CD4-positive, alpha-beta T cell treated with Interleukin-17A for 4 hours (primary cell): ENCODE measurements at regions not wholly inside any gene's neighbourhood (a gene's known extent, or its start where the extent isn't known, plus 50 kb on each side); places are given as distances from the start of the nearest gene placed in this dataset.
A peak's percentile ranks its signal among the peaks of the same experiment; 100 is the strongest.
"Not testable (repeated sequence)": the region's sequence is repeated elsewhere in the genome, so short reads cannot be mapped to it uniquely, and the experiment has no call there.

Experiments used
- DNase-seq: peaks from one replicate; pipeline ENCODE4 v3.0.0-alpha.2; 2020; ENCODE audit warnings: mixed read lengths

DNA sequence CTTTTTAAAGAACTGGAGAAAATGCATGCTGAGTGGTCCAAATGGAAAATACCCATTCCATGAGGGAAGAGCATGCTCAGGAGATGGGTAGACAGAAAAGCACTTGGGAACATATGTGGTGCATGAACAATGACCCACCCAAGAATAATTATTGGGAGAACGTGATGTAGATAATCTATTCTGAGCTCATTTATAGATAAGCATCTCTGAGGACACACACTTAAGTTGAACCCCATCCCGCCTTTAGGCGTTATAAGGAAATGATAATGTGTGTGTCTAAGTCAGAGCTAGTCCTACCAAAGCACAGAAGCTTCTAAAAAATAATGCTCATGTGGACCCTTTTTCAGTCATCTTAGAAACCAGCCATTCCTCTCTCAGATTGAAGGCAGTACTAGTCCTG lies 189.9 kb downstream of the KTN1 start:
- DNase-seq, result no peak

GRCh38 chr14:55771242-55771981 lies 191.4 kb downstream of the KTN1 start:
- DNase-seq, result no peak

GRCh38 chr14:55772486-55772885 lies 192.5 kb downstream of the KTN1 start:
- no peak for DNase-seq

DNA sequence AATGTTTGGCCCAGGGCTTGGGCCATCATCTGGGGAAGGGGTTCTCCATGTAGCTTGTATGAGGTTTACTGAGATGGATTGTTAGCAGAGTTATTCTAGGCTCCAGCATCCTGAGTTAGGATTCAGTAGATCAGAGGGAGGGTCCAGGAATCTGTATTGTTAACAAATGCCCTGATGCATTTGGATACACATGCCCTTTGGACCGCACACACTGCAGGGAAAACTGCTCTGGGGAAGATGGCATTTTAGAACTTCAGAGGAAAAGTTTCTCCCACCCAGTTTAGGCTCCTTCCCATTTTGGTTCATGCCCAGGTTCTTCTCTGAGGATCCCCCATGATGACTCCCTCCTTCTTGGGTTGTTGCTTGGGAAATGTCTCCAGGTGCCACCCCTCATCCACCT lies 193.3 kb downstream of the KTN1 start:
- no peak for DNase-seq

- DNase-seq, result no peak
Observed at GRCh38 chr14:55773984-55774545, 194.1 kb downstream of the KTN1 start.

DNA sequence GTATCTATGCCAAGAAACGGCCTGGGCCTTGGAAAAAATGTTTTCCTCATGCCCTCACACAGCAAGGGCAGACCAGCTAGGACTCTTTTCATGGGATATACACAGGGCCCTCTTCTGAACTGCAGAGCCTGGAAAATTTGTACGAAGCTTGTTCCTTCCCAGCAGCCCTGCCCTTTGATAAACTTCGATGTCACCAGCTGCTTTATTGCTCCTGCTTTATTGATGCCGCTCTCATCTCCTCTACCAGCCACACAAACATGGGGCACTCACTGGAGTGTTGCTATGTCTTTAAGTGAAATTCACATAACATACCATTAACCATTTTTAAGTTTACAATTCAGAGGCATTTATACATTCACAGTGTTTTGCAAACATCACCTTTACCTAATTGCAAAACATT lies 197.9 kb downstream of the KTN1 start:
- no peak for DNase-seq

DNA sequence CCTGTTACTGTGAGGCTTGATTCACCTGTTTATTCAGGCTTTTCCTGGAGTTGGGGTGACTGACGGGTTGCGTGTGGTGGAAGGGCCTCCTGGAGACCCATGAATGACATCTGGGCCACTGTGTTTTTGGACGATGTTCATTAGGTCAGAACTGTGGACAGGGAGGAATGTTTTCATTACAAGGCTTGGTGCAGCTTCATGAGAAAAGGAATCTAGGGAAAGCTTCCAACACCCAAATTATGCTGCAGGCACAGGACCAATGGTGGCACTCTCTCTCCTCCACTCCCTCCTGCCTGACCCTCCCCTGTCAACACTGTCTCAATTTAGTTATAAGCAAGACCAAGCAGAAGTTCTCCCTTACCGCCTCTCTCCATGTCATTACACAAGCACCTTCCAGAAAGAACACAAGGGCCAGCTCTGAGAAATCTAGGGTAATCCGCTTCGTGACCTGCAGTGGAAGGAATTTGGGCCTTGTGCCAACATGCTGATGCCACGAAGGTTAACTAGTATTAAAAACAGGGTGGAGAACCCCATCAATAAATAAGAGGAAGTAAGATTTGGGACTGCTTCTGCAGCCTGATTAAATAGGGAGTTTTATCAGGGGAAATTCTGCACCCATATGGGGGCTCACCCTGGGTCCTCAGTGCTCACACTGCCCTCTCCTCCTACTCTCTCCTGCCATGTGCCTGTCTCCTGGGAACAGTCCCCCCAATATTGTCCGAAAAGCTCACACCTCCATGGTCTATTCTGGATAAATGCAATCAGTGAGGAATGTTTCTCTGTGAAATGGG lies 200.3 kb downstream of the KTN1 start:
- DNase-seq, result no peak

DNA sequence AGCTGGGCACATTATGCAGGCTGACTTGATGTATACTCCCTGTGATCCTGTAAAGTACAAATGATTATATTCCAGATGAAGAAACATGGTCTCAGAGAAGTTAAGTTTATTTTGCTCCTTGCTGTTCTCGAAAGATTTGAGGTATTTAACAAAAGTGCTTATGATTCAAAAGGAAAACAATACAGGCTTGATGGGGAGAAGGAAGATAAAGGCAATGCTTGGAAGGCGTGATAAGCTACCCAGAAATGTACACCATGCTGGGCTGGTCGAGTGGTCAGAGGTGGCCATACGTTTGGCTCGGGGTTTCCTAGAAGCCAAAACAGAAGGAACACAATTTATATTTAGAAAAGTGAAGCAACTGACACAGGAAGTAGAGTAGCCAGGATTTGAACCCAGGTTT lies 201.0 kb downstream of the KTN1 start:
- no peak for DNase-seq

DNA sequence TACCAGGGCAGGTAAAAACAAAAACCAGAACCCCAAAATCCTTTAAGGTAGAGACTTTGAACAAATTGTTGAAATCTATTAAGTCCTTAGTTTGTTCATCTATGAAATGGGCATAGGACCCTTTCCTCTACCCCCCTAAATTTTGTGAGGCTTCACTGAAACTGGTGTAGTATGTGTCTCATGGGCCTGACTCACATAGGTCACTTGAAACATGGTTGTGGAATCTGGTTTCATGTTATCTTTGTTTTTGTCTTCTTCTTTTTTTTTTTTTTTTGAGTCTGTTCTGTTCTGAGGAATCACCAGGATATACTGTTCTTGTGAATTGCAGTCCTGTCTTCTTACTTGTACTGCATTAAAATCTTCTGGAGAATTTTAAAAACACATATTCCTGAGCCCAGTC lies 202.2 kb downstream of the KTN1 start:
- no peak for DNase-seq

DNA sequence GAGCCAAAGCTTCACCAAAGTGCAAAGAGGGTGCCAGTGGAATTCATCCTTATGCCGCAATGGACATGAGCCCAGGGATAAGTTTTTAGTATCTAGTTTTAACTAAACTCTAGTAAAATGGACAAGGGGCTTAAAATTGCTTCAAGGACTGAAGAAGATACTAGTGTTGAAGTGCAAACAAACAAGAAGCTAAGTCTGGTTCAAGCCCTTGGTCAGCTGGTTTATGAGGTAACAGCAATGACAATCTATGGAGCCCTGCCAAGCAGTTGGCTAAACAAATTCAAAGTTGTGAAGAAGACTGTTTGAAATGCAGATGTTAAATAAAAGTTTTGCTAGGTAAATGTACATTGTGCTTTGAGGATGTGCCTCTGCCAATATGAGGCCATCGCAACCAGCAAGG lies 209.4 kb downstream of the KTN1 start:
- no peak for DNase-seq

DNA sequence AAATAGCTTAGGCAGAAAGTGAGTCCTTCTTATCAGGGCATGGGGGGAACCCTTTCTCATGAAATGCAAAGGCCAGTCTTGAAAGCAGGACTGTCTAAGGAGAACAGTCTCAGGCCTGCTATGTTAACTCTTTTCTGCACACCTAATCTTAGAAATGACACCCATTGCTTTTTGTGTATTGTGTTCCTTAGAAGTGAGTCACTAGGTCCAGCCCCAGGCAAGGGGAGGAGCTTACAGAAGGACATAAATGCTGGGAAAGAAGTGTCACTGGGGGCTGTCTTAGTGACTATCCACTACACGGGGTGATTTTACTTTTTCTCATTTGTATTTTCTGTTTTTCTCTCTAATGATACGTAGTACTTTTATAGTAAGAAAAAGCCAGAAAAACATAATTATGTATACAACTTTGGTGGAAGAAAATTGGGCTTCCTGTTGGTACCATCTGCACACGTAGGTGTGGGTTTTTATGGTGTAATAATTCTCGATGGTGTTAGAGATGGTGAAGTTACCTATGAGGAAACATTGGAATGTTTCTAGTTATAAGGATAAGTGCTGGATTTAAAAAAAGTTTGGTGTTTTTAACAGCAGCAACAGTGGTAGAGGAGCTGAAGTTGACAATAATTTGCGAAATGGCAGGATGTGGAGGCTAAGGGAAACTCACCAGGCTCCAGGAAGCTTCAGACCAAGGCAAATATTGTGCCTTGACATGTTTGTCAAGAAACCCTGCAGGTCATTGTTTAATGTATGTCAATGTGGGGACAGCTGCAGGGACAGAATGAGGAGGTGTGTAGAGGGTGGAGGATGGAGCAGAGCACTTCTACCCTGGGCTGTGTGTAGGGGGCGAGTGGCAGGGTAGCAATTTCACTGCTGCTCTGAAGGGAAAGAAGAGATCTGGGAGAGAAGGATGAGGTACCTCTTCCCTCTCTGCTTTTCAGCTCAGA lies 214.9 kb downstream of the KTN1 start:
- no peak for DNase-seq

DNA sequence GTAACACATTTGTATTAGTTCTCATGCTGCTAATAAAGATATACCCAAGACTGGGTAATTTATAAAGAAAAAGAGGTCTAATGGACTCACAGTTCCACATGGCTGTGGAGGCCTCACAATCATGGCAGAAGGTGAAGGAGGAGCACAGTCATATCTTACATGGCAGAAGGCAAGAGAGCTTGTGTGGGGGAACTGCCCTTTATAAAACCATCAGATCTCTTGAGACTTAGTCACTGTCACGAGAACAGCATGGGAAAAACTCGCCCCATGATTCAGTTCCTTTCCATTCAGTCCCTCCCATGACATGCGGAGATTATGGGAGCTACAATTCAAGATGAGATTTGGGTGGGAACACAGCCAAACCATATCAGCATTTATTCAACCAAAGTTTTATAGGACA lies 216.5 kb downstream of the KTN1 start:
- DNase-seq, result not testable (repeated sequence)

- no peak for DNase-seq
Observed at GRCh38 chr14:55798406-55798805, 218.4 kb downstream of the KTN1 start.

GRCh38 chr14:55799508-55800095 lies 219.6 kb downstream of the KTN1 start:
- no peak for DNase-seq

DNA sequence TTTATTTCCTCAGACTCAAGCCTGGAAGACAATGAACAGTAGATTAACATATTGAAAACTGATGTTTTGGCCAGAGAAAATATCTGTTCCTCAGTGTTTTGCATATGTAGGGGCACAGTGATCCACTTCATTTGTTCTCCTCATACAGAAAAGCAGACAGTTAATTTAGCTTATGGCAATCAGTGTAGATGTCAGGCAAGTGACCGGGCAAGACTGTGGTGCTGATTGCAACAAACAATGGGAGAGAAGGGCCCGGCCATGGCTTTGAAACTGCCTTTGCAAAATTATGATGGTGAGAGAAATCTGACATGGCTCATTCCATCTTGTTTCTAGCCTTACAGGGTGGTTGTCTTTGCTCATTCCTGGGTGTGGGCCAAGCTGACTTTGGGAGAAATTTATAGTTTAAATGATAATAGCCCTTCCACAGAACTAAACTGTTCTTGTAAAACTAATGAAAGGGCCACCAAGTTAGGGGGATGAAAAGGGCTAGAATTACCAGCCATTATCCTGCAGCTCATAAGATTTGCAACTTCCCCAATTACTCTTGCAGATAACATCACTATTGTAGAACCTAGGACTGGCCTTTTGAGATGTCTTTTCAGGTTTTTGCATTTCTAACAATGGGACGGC lies 220.3 kb downstream of the KTN1 start:
- no peak for DNase-seq

GRCh38 chr14:55801121-55801520 lies 221.1 kb downstream of the KTN1 start:
- no peak for DNase-seq

DNA sequence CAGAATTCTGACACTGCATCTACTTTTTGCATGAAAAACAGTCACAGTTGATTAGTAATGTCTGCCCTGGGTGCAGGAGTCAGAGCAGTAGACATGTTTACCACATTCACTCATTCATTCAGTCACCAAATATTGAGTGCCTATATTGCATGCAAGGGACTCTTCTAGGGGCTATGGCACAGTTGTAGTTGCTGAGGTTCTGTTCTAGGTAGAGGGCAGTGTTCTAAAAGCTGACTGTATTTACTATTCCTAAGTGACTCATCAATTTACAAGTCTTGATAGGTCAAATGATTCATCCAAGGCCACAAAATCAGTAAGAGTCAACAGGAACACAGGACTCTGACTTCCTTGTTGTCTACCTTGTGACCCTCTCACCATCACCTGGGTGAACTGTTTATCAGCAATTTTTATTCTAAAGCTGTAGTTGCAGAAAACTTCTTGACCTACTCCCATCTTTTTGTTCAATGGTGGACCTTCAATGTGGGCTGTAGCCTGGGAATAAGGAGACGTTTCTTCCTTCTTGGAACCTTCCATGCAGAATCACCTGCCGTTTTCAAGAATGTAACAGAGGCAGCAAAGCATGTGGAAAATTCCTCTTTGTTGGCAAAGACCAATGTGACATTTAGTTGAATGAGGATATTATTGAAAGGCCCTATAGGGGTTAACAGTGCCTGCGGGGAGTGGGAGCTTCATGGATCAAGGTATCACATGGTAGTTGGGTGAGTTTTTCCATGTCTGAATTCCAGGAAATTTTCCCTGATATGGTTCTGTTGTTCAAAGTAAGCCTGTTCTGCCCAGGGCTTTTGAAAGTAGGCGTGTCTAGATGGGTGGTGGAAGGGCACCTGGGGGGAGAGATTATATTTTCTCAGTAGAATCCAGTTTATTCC lies 223.2 kb downstream of the KTN1 start:
- DNase-seq, result peak; percentile 12

DNA sequence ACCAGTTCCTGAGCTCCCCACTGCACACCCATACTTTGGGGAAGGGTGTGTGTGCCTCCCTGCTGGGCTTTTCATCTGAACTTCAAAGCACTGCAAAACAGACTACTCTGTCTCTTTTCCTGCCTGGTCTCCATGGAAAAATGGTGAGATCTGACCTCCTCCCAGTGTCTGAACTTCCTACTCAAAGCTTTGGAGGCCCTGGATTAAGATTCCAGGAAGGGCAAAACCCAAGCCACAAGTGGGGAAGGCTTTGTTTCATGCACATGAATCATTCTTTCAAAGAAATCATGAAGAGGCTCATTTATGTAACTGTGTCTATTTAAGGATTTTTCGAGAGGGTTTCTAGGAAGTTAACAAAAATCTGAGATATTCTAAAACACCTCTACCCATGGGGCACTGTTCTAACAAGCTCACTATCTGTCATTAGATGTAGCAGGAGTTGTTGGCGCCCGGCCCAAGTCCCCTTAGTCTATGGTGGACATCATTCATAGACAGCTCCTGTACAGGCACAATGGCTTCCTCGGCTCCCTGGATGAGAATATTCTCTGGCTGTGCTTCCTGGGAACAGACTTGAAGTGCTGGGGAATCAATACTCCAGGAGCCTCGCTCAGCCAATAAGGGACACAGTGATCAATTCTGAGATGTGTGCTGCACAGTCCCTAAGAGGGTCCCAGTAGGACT lies 224.0 kb downstream of the KTN1 start:
- no peak for DNase-seq

GRCh38 chr14:55805250-55805649 lies 225.2 kb downstream of the KTN1 start:
- DNase-seq, result no peak
